BLaER1 (cell line): ENCODE measurements at regions not wholly inside any gene's neighbourhood (a gene's known extent, or its start where the extent isn't known, plus 50 kb on each side); places are given as distances from the start of the nearest gene placed in this dataset.

ENCODE experiments used
- H3K27ac ChIP-seq: shearing (Covaris generic); formaldehyde crosslinking; 2 replicates; pipeline ENCODE4 v1.8.1; 2022
- H3K27me3 ChIP-seq: shearing (Covaris generic); formaldehyde crosslinking; 2 replicates; pipeline ENCODE4 v1.8.1; 2022
- H3K36me3 ChIP-seq: shearing (Covaris generic); formaldehyde crosslinking; 2 replicates; pipeline ENCODE4 v1.8.1; 2022
- H3K4me1 ChIP-seq: shearing (Covaris generic); formaldehyde crosslinking; 2 replicates; pipeline ENCODE4 v1.8.1; 2022
- H3K4me2 ChIP-seq: shearing (Covaris generic); formaldehyde crosslinking; 2 replicates; pipeline ENCODE4 v1.8.1; 2022
- H3K4me3 ChIP-seq: shearing (Covaris generic); formaldehyde crosslinking; 2 replicates; pipeline ENCODE4 v1.8.1; 2022
- H3K9ac ChIP-seq: shearing (Covaris generic); formaldehyde crosslinking; 2 replicates; pipeline ENCODE4 v1.8.1; 2022
- H3K9me3 ChIP-seq: shearing (Covaris generic); formaldehyde crosslinking; 2 replicates; pipeline ENCODE4 v1.8.1; 2022
- H4K20me1 ChIP-seq: shearing (Covaris generic); formaldehyde crosslinking; 2 replicates; pipeline ENCODE4 v1.8.1; 2022
- Cebpa-rat ChIP-seq: shearing (Covaris generic); IDR thresholded peaks from 2 replicates; pipeline ENCODE4 v1.8.1; 2022

GRCh38 chr11:81634483-81634882 lies 1099.2 kb downstream of the FAM181B start:
- H3K27me3 ChIP-seq, result no peaks in the 10 kb centered on the region
- no peak overlapping the region for H3K27ac ChIP-seq
- H3K4me2 ChIP-seq, result no peak overlapping the region
- no peak; the same call in 1 of the 2 replicates for TF ChIP-seq Cebpa-rat
- no peak overlapping the region for H3K4me3 ChIP-seq
- no peaks in the 10 kb centered on the region for H4K20me1 ChIP-seq
- H3K9me3 ChIP-seq, result no peaks in the 10 kb centered on the region
- no peaks in the 10 kb centered on the region for H3K4me1 ChIP-seq
- no peak overlapping the region for H3K9ac ChIP-seq
- H3K36me3 ChIP-seq, result no peaks in the 10 kb centered on the region

- Histone ChIP-seq H3K9ac (no peak overlapping the region), H3K27me3 (no peaks in the 10 kb centered on the region), H3K36me3 (no peaks in the 10 kb centered on the region), H3K9me3 (no peaks in the 10 kb centered on the region), H4K20me1 (no peaks in the 10 kb centered on the region), H3K4me2 (no peak overlapping the region), H3K27ac (no peak overlapping the region), H3K4me3 (no peak overlapping the region), H3K4me1 (no peaks in the 10 kb centered on the region)
- no peak for TF ChIP-seq Cebpa-rat
These were observed 1131.2 kb downstream of the FAM181B start for GRCh38 chr11:81602508-81602907.

GRCh38 chr11:81596704-81597103 lies 1137.0 kb downstream of the FAM181B start:
- TF ChIP-seq Cebpa-rat, result no peak
- no peak overlapping the region for H3K4me2 ChIP-seq
- H3K9me3 ChIP-seq, result no peaks in the 10 kb centered on the region
- H3K4me3 ChIP-seq, result no peak overlapping the region
- H3K36me3 ChIP-seq, result no peaks in the 10 kb centered on the region
- H3K4me1 ChIP-seq, result peaks cover 6% of the 10 kb centered on the region; the same call in 1 of the 2 replicates
- no peak overlapping the region for H3K27ac ChIP-seq
- H3K9ac ChIP-seq, result no peak overlapping the region
- no peaks in the 10 kb centered on the region for H4K20me1 ChIP-seq
- H3K27me3 ChIP-seq, result no peaks in the 10 kb centered on the region

- H3K4me1 ChIP-seq, result no peaks in the 10 kb centered on the region
- H4K20me1 ChIP-seq, result no peaks in the 10 kb centered on the region
- no peak overlapping the region for H3K4me2 ChIP-seq
- H3K36me3 ChIP-seq, result no peaks in the 10 kb centered on the region
- no peak overlapping the region for H3K9ac ChIP-seq
- no peaks in the 10 kb centered on the region for H3K9me3 ChIP-seq
- H3K4me3 ChIP-seq, result no peak overlapping the region
- TF ChIP-seq Cebpa-rat, result no peak
- no peaks in the 10 kb centered on the region; the same call in 1 of the 2 replicates for H3K27me3 ChIP-seq
- H3K27ac ChIP-seq, result no peak overlapping the region
These were observed 1148.2 kb downstream of the FAM181B start for GRCh38 chr11:81585390-81585933.

- H3K4me3 ChIP-seq, result no peak overlapping the region
- H3K9me3 ChIP-seq, result no peaks in the 10 kb centered on the region
- no peak for TF ChIP-seq Cebpa-rat
These were observed 1154.3 kb downstream of the FAM181B start for GRCh38 chr11:81579339-81579738.

GRCh38 chr11:81578571-81578970 lies 1155.1 kb downstream of the FAM181B start:
- no peak overlapping the region for H3K4me3 ChIP-seq
- H3K27ac ChIP-seq, result no peak overlapping the region
- H3K9me3 ChIP-seq, result no peaks in the 10 kb centered on the region
- no peaks in the 10 kb centered on the region for H4K20me1 ChIP-seq
- no peak for TF ChIP-seq Cebpa-rat
- H3K36me3 ChIP-seq, result no peaks in the 10 kb centered on the region
- no peak overlapping the region for H3K9ac ChIP-seq
- no peak overlapping the region for H3K4me2 ChIP-seq
- H3K4me1 ChIP-seq, result no peaks in the 10 kb centered on the region
- H3K27me3 ChIP-seq, result no peaks in the 10 kb centered on the region

More at GRCh38 chr11:81579339-81579738, 1154.3 kb downstream of the FAM181B start:
- Histone ChIP-seq H3K9ac (no peak overlapping the region), H3K36me3 (no peaks in the 10 kb centered on the region), H3K27ac (no peak overlapping the region), H3K4me1 (no peaks in the 10 kb centered on the region), H3K4me2 (no peak overlapping the region), H4K20me1 (no peaks in the 10 kb centered on the region), H3K27me3 (no peaks in the 10 kb centered on the region)

- Histone ChIP-seq H3K9me3 (no peaks in the 10 kb centered on the region), H3K4me2 (no peak overlapping the region), H4K20me1 (no peaks in the 10 kb centered on the region), H3K36me3 (no peaks in the 10 kb centered on the region), H3K4me3 (no peak overlapping the region), H3K9ac (no peak overlapping the region), H3K27me3 (no peaks in the 10 kb centered on the region), H3K4me1 (no peaks in the 10 kb centered on the region), H3K27ac (no peak overlapping the region)
- no peak for TF ChIP-seq Cebpa-rat
These were observed 1159.4 kb downstream of the FAM181B start for GRCh38 chr11:81574301-81574700.

GRCh38 chr11:81573367-81573766 lies 1160.3 kb downstream of the FAM181B start:
- Histone ChIP-seq H4K20me1 (no peaks in the 10 kb centered on the region), H3K9ac (no peak overlapping the region), H3K36me3 (no peaks in the 10 kb centered on the region), H3K9me3 (no peaks in the 10 kb centered on the region), H3K27me3 (no peaks in the 10 kb centered on the region), H3K4me3 (no peak overlapping the region), H3K4me2 (no peak overlapping the region), H3K27ac (no peak overlapping the region), H3K4me1 (no peaks in the 10 kb centered on the region)
- TF ChIP-seq Cebpa-rat, result no peak

- H3K27ac ChIP-seq, result no peak overlapping the region
- H3K9me3 ChIP-seq, result no peaks in the 10 kb centered on the region
- H3K4me2 ChIP-seq, result no peak overlapping the region
- H3K27me3 ChIP-seq, result no peaks in the 10 kb centered on the region
- H3K36me3 ChIP-seq, result no peaks in the 10 kb centered on the region
- H3K4me3 ChIP-seq, result no peak overlapping the region
- no peaks in the 10 kb centered on the region for H4K20me1 ChIP-seq
- H3K9ac ChIP-seq, result no peak overlapping the region
- TF ChIP-seq Cebpa-rat, result no peak
- no peaks in the 10 kb centered on the region for H3K4me1 ChIP-seq
These were observed 1163.0 kb downstream of the FAM181B start for GRCh38 chr11:81570669-81571068.

- no peaks in the 10 kb centered on the region for H3K4me1 ChIP-seq
- H3K9ac ChIP-seq, result no peak overlapping the region
- no peaks in the 10 kb centered on the region for H4K20me1 ChIP-seq
- H3K9me3 ChIP-seq, result no peaks in the 10 kb centered on the region
- H3K36me3 ChIP-seq, result no peaks in the 10 kb centered on the region
- no peak overlapping the region for H3K27ac ChIP-seq
- no peak overlapping the region for H3K4me2 ChIP-seq
- no peaks in the 10 kb centered on the region for H3K27me3 ChIP-seq
- no peak overlapping the region for H3K4me3 ChIP-seq
- TF ChIP-seq Cebpa-rat, result no peak
These were observed 1163.7 kb downstream of the FAM181B start for GRCh38 chr11:81569999-81570398.

- no peak overlapping the region for H3K27ac ChIP-seq
- no peaks in the 10 kb centered on the region for H3K4me1 ChIP-seq
- H3K9ac ChIP-seq, result no peak overlapping the region
- no peak for TF ChIP-seq Cebpa-rat
- no peaks in the 10 kb centered on the region for H4K20me1 ChIP-seq
- no peak overlapping the region for H3K4me3 ChIP-seq
- no peaks in the 10 kb centered on the region for H3K9me3 ChIP-seq
- H3K4me2 ChIP-seq, result no peak overlapping the region
- H3K27me3 ChIP-seq, result no peaks in the 10 kb centered on the region
- H3K36me3 ChIP-seq, result no peaks in the 10 kb centered on the region
These were observed 1164.7 kb downstream of the FAM181B start for GRCh38 chr11:81568918-81569317.
